ENCODE measurements at regions not wholly inside any gene's neighbourhood (a gene's known extent, or its start where the extent isn't known, plus 50 kb on each side); places are given as distances from the start of the nearest gene placed in this dataset.

GRCh38 chr13:105266615-105267014 is 1268.8 kb downstream of the EFNB2 start:
- no peak for TF ChIP-seq CTCF (IDR thresholded peaks at IDR 0.05; ENCODE audit: insufficient read depth, low read length, severe bottlenecking)
- DNase-seq (ENCODE audit: low read depth): no peak
- Histone ChIP-seq H3K4me3 (ENCODE audit: low read depth, low read length) (no peak overlapping the region), H3K27me3 (ENCODE audit: control insufficient read depth, insufficient read depth, low read length) (no peaks in the 10 kb centered on the region), H3K36me3 (ENCODE audit: control insufficient read depth, insufficient read depth, low read length) (no peaks in the 10 kb centered on the region)
- FAIRE-seq: no peak

GRCh38 chr13:105262579-105262978 is 1272.9 kb downstream of the EFNB2 start:
- DNase-seq (ENCODE audit: low read depth) (no peak), FAIRE-seq (no peak)
- H3K36me3 ChIP-seq (ENCODE audit: control insufficient read depth, insufficient read depth, low read length): no peaks in the 10 kb centered on the region
- no peaks in the 10 kb centered on the region for H3K27me3 ChIP-seq (ENCODE audit: control insufficient read depth, insufficient read depth, low read length)
- H3K4me3 ChIP-seq (ENCODE audit: low read depth, low read length): no peak overlapping the region
- TF ChIP-seq CTCF (IDR thresholded peaks at IDR 0.05; ENCODE audit: insufficient read depth, low read length, severe bottlenecking): no peak

- H3K4me3 ChIP-seq (ENCODE audit: low read depth, low read length): no peak overlapping the region
- TF ChIP-seq CTCF (IDR thresholded peaks at IDR 0.05; ENCODE audit: insufficient read depth, low read length, severe bottlenecking): no peak
- H3K36me3 ChIP-seq (ENCODE audit: control insufficient read depth, insufficient read depth, low read length): no peaks in the 10 kb centered on the region
- no peak for FAIRE-seq
- H3K27me3 ChIP-seq (ENCODE audit: control insufficient read depth, insufficient read depth, low read length): no peaks in the 10 kb centered on the region
- no peak for DNase-seq (ENCODE audit: low read depth)
These were observed 1276.0 kb downstream of the EFNB2 start for GRCh38 chr13:105259426-105259825.

- H3K27me3 ChIP-seq (ENCODE audit: control insufficient read depth, insufficient read depth, low read length): no peaks in the 10 kb centered on the region
- FAIRE-seq (no peak), DNase-seq (ENCODE audit: low read depth) (no peak)
- TF ChIP-seq CTCF (IDR thresholded peaks at IDR 0.05; ENCODE audit: insufficient read depth, low read length, severe bottlenecking): no peak
- H3K4me3 ChIP-seq (ENCODE audit: low read depth, low read length): no peak overlapping the region
- H3K36me3 ChIP-seq (ENCODE audit: control insufficient read depth, insufficient read depth, low read length): no peaks in the 10 kb centered on the region
These were observed 1280.0 kb downstream of the EFNB2 start for GRCh38 chr13:105255472-105255871.

GRCh38 chr13:105251293-105251692 is 1284.2 kb downstream of the EFNB2 start:
- FAIRE-seq: no peak
- no peak for TF ChIP-seq CTCF (IDR thresholded peaks at IDR 0.05; ENCODE audit: insufficient read depth, low read length, severe bottlenecking)

GRCh38 chr13:105247830-105248229 is 1287.6 kb downstream of the EFNB2 start:
- no peak for DNase-seq (ENCODE audit: low read depth)
- H3K4me3 ChIP-seq (ENCODE audit: low read depth, low read length): no peak overlapping the region
- no peaks in the 10 kb centered on the region for H3K27me3 ChIP-seq (ENCODE audit: control insufficient read depth, insufficient read depth, low read length)
- no peaks in the 10 kb centered on the region for H3K36me3 ChIP-seq (ENCODE audit: control insufficient read depth, insufficient read depth, low read length)
- FAIRE-seq: no peak
- TF ChIP-seq CTCF (IDR thresholded peaks at IDR 0.05; ENCODE audit: insufficient read depth, low read length, severe bottlenecking): no peak

More at GRCh38 chr13:105251293-105251692, 1284.2 kb downstream of the EFNB2 start:
- H3K36me3 ChIP-seq (ENCODE audit: control insufficient read depth, insufficient read depth, low read length): no peaks in the 10 kb centered on the region
- DNase-seq (ENCODE audit: low read depth): no peak
- no peak overlapping the region for H3K4me3 ChIP-seq (ENCODE audit: low read depth, low read length)
- no peaks in the 10 kb centered on the region for H3K27me3 ChIP-seq (ENCODE audit: control insufficient read depth, insufficient read depth, low read length)
